Osteoblast (primary cell): ENCODE measurements at regions not wholly inside any gene's neighbourhood (a gene's known extent, or its start where the extent isn't known, plus 50 kb on each side); places are given as distances from the start of the nearest gene placed in this dataset.

ENCODE experiments used
- DNase-seq: peaks from one replicate; pipeline ENCODE4 v3.0.0; 2011; ENCODE audit warnings: low spot score, mixed read lengths; ENCODE audit not compliant: insufficient read length; ENCODE audit errors: missing footprints
- H2AFZ ChIP-seq: 2 replicates; pipeline ENCODE4 v1.6.0; 2011; ENCODE audit warnings: mild to moderate bottlenecking, low read length
- H3K27ac ChIP-seq: 2 replicates; pipeline ENCODE4 v1.5.1; 2011; ENCODE audit warnings: mild to moderate bottlenecking, low read depth, low read length, moderate library complexity
- H3K27me3 ChIP-seq: 2 replicates; pipeline ENCODE4 v1.6.0; 2012; ENCODE audit warnings: mild to moderate bottlenecking, control low read depth, inconsistent platforms, low read length, moderate library complexity; ENCODE audit not compliant: insufficient read depth
- H3K36me3 ChIP-seq: 2 replicates; pipeline ENCODE4 v1.5.1; 2011; ENCODE audit warnings: mild to moderate bottlenecking, low read length, control low read depth, moderate library complexity; ENCODE audit not compliant: insufficient read depth
- H3K4me1 ChIP-seq: 2 replicates; pipeline ENCODE4 v1.5.1; 2011; ENCODE audit warnings: mild to moderate bottlenecking, low read length, control low read depth, moderate library complexity; ENCODE audit not compliant: insufficient read depth
- H3K4me2 ChIP-seq: 2 replicates; pipeline ENCODE4 v1.6.0; 2011; ENCODE audit warnings: mild to moderate bottlenecking, low read length; ENCODE audit not compliant: insufficient read depth
- H3K4me3 ChIP-seq: fragments of 200-600 bp; sonication (generic); 3 replicates; pipeline ENCODE4 v1.5.1; 2012; ENCODE audit warnings: mild to moderate bottlenecking, low read length, inconsistent platforms; ENCODE audit not compliant: insufficient read depth
- H3K79me2 ChIP-seq: 2 replicates; pipeline ENCODE4 v1.6.0; 2012; ENCODE audit warnings: mild to moderate bottlenecking, low read length, control low read depth, inconsistent platforms; ENCODE audit not compliant: insufficient read depth
- H3K9me3 ChIP-seq: 2 replicates; pipeline ENCODE4 v1.5.1; 2011; ENCODE audit warnings: low read depth, low read length, control low read depth
- H4K20me1 ChIP-seq: 2 replicates; pipeline ENCODE4 v1.6.0; 2012; ENCODE audit warnings: mild to moderate bottlenecking, low read length, control low read depth; ENCODE audit not compliant: insufficient read depth
- TF ChIP-seq, protein P1 (sequence below): IDR thresholded peaks from 2 replicates; pipeline ENCODE4 v1.5.1; 2011; ENCODE audit warnings: mild to moderate bottlenecking, low read depth, low read length, moderate library complexity; ENCODE audit errors: extremely low read depth

DNA sequence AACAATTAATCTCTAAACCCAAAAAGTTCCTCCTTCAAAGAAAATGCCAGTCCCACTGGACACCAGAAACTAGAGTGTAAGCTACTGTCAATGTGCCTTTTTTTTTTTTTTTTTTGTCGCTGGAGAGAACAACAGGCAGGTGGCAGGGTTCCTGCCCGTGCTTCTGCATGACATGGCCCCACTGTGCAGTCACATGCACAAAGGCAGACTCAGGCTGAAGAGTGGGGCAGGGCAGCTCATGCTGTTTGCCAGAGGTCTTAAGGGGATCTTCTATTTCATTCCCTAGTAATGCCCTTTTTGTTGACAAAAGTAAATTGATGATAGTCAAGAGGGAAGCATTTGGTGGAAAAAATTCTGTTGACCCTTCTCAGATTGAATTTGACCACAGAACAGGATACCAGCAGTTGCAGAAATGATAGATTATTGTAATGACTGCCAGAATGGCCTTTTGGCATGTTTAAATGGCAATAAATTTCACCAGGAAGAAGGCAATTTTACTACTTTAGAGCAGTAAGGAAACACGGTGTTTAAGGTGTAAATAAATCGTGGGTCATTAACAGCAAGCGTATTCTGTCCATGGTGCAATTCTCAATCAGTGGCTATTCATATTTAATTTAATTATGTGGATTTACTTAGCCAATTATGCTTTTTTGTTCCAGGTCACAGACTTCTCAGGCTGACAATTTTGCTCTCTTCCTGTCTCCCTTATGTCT lies 80.9 kb downstream of the NKX6-1 start:
- H4K20me1 ChIP-seq: no peaks in the 10 kb centered on the region
- DNase-seq: peak; percentile 35
- TF ChIP-seq, protein P1, sequence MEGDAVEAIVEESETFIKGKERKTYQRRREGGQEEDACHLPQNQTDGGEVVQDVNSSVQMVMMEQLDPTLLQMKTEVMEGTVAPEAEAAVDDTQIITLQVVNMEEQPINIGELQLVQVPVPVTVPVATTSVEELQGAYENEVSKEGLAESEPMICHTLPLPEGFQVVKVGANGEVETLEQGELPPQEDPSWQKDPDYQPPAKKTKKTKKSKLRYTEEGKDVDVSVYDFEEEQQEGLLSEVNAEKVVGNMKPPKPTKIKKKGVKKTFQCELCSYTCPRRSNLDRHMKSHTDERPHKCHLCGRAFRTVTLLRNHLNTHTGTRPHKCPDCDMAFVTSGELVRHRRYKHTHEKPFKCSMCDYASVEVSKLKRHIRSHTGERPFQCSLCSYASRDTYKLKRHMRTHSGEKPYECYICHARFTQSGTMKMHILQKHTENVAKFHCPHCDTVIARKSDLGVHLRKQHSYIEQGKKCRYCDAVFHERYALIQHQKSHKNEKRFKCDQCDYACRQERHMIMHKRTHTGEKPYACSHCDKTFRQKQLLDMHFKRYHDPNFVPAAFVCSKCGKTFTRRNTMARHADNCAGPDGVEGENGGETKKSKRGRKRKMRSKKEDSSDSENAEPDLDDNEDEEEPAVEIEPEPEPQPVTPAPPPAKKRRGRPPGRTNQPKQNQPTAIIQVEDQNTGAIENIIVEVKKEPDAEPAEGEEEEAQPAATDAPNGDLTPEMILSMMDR: no peak

DNA sequence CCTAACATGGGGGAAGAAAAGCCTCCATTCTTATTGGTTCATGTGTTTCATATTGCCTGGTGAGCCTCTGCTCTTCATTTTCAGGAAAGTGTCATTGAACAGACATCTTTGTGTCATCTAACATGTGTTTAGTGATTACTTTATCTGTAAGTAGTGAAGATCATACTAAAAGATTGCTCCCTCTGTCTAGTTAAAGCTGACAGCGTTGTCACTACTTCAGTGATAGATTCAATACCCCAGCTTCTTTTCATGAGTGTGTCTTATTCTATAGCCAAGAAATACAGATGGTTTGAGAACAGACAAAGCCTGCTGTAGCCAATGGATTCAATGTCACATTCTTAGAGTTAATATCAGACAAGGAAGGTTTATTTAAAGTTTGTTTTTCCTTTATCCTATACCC lies 85.1 kb downstream of the NKX6-1 start:
- TF ChIP-seq, protein P1: no peak
- no peaks in the 10 kb centered on the region for H3K4me1 ChIP-seq
- no peaks in the 10 kb centered on the region for H3K36me3 ChIP-seq
- H3K9me3 ChIP-seq: no peaks in the 10 kb centered on the region
- H3K79me2 ChIP-seq: no peaks in the 10 kb centered on the region
- no peaks in the 10 kb centered on the region for H4K20me1 ChIP-seq
- DNase-seq: no peak
- H2AFZ ChIP-seq: no peak overlapping the region
- H3K27me3 ChIP-seq: no peaks in the 10 kb centered on the region
- no peak overlapping the region for H3K4me2 ChIP-seq
- H3K27ac ChIP-seq: no peak overlapping the region
- H3K4me3 ChIP-seq: no peak overlapping the region

More for the DNA sequence above, 80.9 kb downstream of the NKX6-1 start:
- no peaks in the 10 kb centered on the region for H3K36me3 ChIP-seq
- H3K27me3 ChIP-seq: no peaks in the 10 kb centered on the region
- H3K27ac ChIP-seq: no peak overlapping the region
- no peaks in the 10 kb centered on the region for H3K4me1 ChIP-seq
- H3K9me3 ChIP-seq: no peaks in the 10 kb centered on the region
- H2AFZ ChIP-seq: no peak overlapping the region
- H3K4me2 ChIP-seq: no peak overlapping the region
- H3K4me3 ChIP-seq: no peak overlapping the region
- H3K79me2 ChIP-seq: no peaks in the 10 kb centered on the region

DNA sequence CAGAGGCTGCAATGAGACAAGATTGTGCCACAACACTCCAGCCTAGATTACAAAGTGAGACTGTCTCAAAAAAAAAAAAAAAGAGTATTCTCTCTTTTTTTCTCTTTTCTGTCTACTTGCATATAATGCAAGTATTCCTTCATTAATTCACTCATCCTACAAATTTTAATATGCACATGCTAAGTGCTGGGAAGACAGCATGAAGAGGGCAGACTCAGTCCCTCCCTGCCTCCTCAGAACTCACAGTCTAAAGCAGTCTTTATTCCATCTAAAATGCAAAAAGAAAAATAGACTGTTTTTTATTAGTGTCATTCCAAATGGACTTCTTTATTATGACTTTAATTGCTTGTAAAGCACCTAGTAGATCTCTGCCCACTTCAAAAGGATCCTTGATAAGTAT lies 85.6 kb downstream of the NKX6-1 start:
- no peak overlapping the region for H2AFZ ChIP-seq
- no peaks in the 10 kb centered on the region for H3K9me3 ChIP-seq

DNA sequence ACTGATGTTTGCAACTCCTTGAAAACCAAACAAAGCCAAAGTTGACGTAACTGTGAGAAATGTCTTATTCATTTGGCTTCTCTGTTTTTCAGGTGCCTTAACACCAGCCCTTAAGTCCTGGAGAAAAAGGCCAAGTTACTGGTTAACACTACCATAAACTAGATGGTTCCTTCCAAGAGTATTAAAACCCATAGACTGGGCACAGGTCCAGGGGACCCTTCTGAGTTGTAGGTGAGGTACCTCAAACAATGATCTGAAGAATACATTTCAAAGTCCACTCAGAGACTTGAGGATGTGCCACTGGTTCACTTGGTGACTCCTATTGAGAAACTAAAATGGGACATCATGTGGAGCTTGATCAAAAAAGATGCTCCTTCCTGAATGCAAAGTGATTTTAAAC lies 87.0 kb downstream of the NKX6-1 start:
- no peaks in the 10 kb centered on the region for H3K36me3 ChIP-seq
- no peak overlapping the region for H3K4me2 ChIP-seq
- H2AFZ ChIP-seq: no peak overlapping the region
- TF ChIP-seq, protein P1: no peak
- no peak overlapping the region for H3K4me3 ChIP-seq
- no peak overlapping the region for H3K27ac ChIP-seq
- no peaks in the 10 kb centered on the region for H4K20me1 ChIP-seq
- DNase-seq: no peak
- H3K79me2 ChIP-seq: no peaks in the 10 kb centered on the region
- H3K9me3 ChIP-seq: no peaks in the 10 kb centered on the region
- H3K27me3 ChIP-seq: no peaks in the 10 kb centered on the region
- H3K4me1 ChIP-seq: no peaks in the 10 kb centered on the region

More for the DNA sequence above, 85.6 kb downstream of the NKX6-1 start:
- no peaks in the 10 kb centered on the region for H3K79me2 ChIP-seq
- no peaks in the 10 kb centered on the region for H4K20me1 ChIP-seq
- no peaks in the 10 kb centered on the region for H3K27me3 ChIP-seq
- H3K27ac ChIP-seq: no peak overlapping the region
- no peaks in the 10 kb centered on the region for H3K4me1 ChIP-seq
- no peak overlapping the region for H3K4me3 ChIP-seq
- no peak overlapping the region for H3K4me2 ChIP-seq
- no peaks in the 10 kb centered on the region for H3K36me3 ChIP-seq
- TF ChIP-seq, protein P1: no peak
- DNase-seq: no peak
